Hematopoietic multipotent progenitor cell treated with erythropoietin and hydrocortisone succinate and interleukin-3 and kit ligand, for 4 days (in vitro differentiated cells): ENCODE measurements at regions not wholly inside any gene's neighbourhood (a gene's known extent, or its start where the extent isn't known, plus 50 kb on each side); places are given as distances from the start of the nearest gene placed in this dataset.
A peak's percentile ranks its signal among the peaks of the same experiment; 100 is the strongest.

ENCODE experiments used
- DNase-seq: peaks from one replicate; pipeline ENCODE4 v3.0.0-alpha.2; 2015

- DNase-seq: no peak
Observed at GRCh38 chr14:55942826-55943225, 175.4 kb upstream of the PELI2 start.

- no peak for DNase-seq
Observed at GRCh38 chr14:55944757-55945156, 173.5 kb upstream of the PELI2 start.

DNA sequence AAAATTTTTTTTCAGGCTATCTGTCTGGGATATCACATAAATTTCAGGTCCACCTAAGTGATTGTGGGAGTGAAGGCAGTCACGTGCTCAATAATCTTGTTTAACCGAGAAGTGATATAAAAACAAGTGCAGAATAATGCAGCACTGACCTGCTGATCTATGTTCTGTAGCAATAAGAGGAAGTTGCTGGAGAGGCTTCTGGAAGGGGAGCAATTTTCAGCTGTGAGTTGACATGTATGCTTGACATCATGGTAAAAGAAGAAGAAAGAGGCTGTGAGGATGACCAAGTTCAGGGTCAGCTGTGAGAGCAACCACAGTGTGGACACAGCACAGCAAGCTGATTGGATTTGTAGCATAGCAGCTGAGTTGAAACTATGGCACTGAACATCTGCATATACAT is 172.0 kb upstream of the PELI2 start:
- peak; percentile 57 for DNase-seq

DNA sequence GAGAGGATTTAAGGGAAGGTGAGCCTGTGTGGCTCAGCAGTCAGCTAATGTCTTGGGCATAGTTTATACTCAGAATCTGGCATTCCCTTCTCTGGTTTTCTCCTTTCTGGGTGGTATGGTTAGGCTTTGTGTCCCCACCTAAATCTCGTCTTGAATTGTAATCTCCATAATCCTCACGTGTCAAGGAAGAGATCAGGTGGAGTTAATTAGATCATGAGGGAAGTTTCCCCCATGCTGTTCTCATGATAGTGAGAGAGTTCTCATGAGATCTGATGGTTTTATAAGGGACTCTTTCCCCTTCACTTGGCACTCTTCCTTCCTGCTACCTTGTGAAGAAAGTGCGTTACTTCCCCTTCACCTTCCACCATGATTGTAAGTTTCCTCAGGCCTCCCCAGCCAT is 169.8 kb upstream of the PELI2 start:
- DNase-seq: no peak

DNA sequence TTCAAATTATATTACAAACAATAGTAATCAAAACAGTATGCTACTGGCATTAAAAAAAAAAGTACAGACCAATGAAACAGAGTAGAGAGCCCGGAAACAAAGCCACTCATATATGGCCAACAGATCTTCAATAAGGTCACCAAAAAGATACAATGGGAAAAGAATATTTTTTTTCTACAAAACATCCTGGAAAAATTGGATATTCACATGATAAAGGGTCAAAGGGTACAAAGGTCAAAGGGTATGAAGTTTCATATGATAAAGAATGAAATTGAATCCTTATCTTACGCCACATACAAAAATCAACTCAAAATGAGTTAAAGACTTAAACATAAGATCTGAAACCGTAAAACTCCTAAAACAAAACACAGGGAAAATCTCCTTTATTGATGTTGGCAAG is 168.5 kb upstream of the PELI2 start:
- no peak for DNase-seq

GRCh38 chr14:55950135-55950534 is 168.1 kb upstream of the PELI2 start:
- DNase-seq: no peak

DNA sequence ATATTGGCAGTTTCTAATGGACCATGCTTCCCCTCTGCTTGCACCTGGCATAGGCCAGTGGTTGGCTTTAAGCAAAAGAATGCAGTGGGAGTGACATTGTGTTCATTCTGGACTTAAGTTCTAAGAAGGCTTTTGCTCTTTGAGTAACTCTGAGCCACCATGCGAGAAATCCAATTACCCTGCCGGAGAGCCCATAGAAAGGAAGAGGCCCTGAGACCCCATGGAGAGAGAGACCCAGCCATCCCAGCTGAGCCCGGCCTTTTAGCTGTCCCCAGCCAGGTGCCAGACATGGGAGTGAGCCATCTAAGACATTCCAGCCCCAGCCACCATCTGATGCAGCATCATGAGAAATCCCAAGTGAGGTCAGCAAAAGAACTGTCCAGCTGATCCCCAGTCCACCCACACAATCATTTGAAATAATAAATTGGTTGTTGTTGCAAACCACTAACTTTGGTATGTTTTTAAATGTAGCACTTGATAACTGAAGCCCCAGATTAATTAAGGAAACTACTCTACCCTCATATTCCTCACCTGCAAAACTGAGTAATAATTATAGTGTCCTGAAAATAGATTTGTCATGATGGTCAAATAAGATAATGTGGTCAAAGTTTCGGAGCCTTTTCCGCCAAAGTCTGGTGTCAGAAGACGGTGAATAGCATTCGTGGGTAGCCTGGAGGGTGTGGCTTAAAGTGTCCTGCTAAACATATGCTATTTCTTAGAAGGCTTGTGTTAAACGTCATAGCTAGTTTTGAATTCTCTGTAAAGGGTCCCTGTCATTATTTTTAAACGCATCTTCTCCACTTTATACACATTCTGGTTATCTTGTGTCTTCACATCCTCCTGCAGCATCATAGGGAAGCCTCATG is 166.6 kb upstream of the PELI2 start:
- no peak for DNase-seq

GRCh38 chr14:55954108-55954507 is 164.1 kb upstream of the PELI2 start:
- DNase-seq: no peak

GRCh38 chr14:55955175-55955574 is 163.0 kb upstream of the PELI2 start:
- DNase-seq: no peak

GRCh38 chr14:55957950-55958349 is 160.3 kb upstream of the PELI2 start:
- no peak for DNase-seq

- DNase-seq: peak; percentile 84
Observed at GRCh38 chr14:55963295-55963694, 154.9 kb upstream of the PELI2 start.

- DNase-seq: no peak
Observed at GRCh38 chr14:55964091-55964490, 154.1 kb upstream of the PELI2 start.

DNA sequence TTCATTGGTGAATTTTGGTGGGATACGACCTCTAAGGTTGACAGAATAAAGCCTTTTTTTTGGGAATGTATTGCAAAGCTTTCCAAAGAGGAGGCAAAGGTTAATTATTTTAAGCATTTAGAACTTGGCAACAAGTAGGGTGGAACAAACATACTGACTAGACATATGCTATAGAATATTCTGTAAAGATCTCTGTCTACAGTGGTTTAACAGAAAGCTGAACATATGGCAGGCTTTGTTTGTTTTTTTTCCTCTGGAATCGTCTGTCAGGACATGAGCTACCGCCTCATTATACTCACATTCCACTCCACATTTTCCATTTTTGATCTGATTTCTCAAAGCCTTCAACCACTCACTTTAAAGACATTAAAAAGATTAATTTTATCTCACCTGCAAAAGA is 153.4 kb upstream of the PELI2 start:
- no peak for DNase-seq

DNA sequence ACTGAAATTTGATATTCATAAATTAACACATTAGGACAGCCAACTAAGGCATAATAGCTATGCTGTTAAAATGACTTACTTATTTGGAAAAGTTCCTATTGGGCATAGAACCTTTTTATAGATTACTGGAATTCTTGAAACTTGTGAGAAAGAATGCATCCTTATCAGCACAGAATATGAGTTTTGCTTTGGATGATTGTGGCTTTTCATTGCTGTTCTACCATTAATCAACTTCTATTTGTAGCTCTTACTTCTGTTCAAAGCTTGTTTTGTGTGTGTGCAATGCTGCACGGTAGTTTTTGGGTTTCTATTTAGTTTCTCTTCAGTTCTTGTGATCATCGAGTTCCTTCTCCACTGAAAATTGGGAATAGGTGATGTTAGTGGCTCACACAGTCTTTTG is 152.4 kb upstream of the PELI2 start:
- no peak for DNase-seq

DNA sequence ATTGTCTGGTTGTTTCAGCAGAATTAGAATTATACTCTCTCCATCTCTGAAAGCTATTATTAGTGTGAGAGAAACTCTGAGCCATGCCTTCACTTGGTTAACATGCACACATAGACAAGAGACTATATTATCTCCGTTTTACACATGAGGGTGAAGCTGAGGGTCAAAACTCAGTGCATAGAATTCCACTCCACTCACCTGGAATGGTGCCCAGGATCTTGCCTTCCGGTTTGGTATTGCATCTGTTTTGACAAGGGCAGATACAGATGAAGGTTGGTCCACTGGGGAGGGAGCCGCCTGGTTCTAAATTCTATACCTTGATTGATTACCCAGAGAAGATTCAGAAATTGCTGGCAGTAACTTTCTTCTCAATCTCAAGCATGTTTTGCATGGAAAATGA is 149.5 kb upstream of the PELI2 start:
- DNase-seq: no peak

- no peak for DNase-seq
Observed at GRCh38 chr14:55973285-55973800, 144.9 kb upstream of the PELI2 start.

DNA sequence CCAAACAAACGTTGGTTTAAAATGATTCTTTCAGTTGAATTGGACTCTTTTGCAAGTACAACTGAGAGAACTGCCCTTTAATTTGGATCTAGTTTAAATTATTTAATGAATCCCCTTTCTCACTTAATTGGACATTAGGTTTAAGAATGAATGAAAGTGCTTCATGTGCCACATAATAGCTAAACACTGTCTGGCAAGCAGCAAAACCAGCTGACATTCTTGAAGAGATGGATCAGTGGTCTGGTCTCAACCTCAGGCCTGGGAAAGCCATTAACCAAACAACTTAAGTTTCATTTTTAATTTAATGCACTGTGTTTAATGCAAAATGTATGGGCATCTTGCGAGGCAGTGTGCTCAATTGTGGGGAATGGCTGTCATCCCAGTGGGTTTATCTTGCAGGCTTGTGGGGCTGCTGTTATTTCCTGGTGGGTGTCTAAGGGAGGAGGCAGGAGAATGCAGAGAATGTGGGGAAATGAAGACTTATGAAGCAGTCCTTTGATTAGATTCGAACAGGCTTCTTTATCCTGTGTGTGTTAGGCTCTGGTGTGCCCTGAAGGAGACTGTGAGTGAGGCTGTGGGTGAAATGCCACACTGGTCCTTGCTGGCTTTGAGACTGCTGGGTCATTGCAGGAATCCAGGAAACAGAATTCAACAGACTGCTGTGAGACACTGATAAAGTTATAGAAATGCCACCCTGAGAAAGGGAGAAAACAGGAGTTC is 144.1 kb upstream of the PELI2 start:
- peak; percentile 55 for DNase-seq

DNA sequence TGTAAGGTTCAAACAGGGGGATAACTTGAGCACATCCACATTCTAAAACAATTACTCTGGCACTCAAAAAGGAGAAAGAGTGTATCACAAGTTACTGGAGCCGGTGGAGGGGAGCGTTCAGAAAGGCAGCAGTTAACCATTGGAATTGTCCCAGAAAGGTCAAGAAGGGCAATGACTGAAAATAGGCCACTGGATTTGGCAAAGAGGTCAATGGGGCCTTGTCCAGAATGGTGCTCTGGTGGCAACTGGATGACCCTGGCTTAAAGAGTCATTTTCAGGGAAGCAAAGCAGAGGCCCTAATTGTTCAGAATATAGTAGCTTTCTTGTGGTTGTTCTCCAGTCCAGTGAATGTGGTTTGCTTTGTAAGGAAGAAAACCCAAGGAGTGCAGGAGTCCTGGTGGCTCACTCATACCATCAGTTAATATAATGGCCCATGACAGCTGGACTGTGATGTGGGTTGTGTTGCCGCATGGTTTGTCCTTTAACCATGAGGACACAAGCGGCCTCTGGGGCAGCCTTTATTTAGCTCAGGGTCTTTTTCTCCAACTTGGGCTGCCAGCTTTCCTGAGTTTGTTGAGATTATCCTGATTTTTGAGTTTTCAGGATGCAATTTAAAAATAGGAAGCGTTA is 142.8 kb upstream of the PELI2 start:
- DNase-seq: no peak

- DNase-seq: no peak
Observed at GRCh38 chr14:55976219-55976618, 142.0 kb upstream of the PELI2 start.

DNA sequence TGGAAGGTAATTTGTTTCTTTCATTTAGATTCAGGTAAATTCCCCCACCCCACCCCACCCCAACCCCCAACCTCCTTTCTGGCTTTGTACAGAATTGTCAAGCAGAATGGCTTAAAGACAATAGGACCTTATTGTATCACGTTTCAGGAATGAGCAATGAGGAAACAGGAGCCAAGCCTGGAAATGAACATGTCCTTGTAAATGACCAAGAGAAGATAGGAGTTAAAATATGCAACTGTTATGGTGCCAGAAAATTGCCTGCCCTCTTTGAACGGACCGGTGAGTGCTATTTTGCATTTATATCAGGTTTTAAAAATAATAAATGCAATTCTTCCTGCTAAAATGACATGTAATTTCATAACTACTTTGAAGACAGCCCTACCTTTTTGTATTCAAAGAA is 141.6 kb upstream of the PELI2 start:
- no peak for DNase-seq

- no peak for DNase-seq
Observed at GRCh38 chr14:55977392-55978150, 140.6 kb upstream of the PELI2 start.

- no peak for DNase-seq
Observed at GRCh38 chr14:55979096-55979495, 139.1 kb upstream of the PELI2 start.

- DNase-seq: no peak
Observed at GRCh38 chr14:55979781-55980180, 138.4 kb upstream of the PELI2 start.
